ENCODE measurements at regions not wholly inside any gene's neighbourhood (a gene's known extent, or its start where the extent isn't known, plus 50 kb on each side); places are given as distances from the start of the nearest gene placed in this dataset.

DNA sequence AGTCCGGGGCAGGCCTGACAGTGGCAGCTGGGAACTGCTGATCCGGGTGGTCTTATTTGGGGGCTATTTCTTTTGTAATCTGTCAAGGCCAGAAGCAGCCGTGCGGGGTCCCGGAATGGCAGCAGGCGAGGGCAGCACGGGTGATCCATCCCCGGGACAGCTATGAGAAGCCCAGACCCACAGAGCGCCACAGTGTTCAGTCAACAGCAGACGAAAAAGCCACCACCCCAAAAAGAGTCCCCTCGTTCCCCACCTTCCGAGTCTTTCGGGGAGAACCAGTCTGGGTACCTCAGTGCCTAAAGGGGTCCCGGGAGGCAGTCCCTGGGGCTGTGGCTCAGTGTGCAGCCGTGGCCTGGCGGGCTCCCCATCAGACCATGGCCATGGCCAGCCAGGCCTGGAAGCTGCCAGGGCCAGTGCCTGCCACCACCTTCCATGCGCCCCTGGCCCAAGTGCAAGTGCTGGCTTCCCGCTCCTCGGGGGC, 125.1 kb upstream of the KCTD7 start:
- Histone ChIP-seq H3K4me1 (replicated peaks; ENCODE audit: insufficient read depth) (no peaks in the 10 kb centered on the region), H3K36me3 (ENCODE audit: low read depth) (no peaks in the 10 kb centered on the region), H3K79me2 (ENCODE audit: low read depth) (no peaks in the 10 kb centered on the region), H3K4me3 (no peak overlapping the region), H3K9me3 (ENCODE audit: insufficient read depth, low read depth) (no peaks in the 10 kb centered on the region), H3K9me2 (ENCODE audit: insufficient read depth) (no peaks in the 10 kb centered on the region), H3F3A (ENCODE audit: insufficient read depth, low read depth) (no peaks in the 10 kb centered on the region; the same call in 1 of the 2 replicates), H3K4me2 (no peak overlapping the region), H3K27me3 (ENCODE audit: insufficient read depth, low read depth) (no peaks in the 10 kb centered on the region), H2AFZ (no peak overlapping the region), H3K27ac (no peak overlapping the region), H4K20me1 (ENCODE audit: insufficient read depth) (no peaks in the 10 kb centered on the region)
- DNase-seq: no peak
- TF ChIP-seq CTCF (conservative IDR thresholded peaks at IDR 0.05) (no peak), EZH2 (IDR thresholded peaks at IDR 0.05; ENCODE audit: low read depth) (no peak)
- POLR2A ChIA-PET (ENCODE audit: unreplicated experiment): no interaction called here
- CTCF ChIA-PET: no interaction called here
- no TSS peak for BruUV-seq (replicated peaks)
- intact Hi-C loops (cut with micrococcal nuclease; ENCODE audit: unreplicated experiment): no loop called here

GRCh38 chr7:66504131-66504530, 124.5 kb upstream of the KCTD7 start:
- H3K36me3 ChIP-seq (ENCODE audit: low read depth): no peaks in the 10 kb centered on the region
- H3F3A ChIP-seq (ENCODE audit: insufficient read depth, low read depth): no peaks in the 10 kb centered on the region; the same call in 1 of the 2 replicates
- H4K20me1 ChIP-seq (ENCODE audit: insufficient read depth): no peaks in the 10 kb centered on the region
- CTCF ChIA-PET: no interaction called here
- no peaks in the 10 kb centered on the region for H3K27me3 ChIP-seq (ENCODE audit: insufficient read depth, low read depth)
- no peaks in the 10 kb centered on the region for H3K4me1 ChIP-seq (replicated peaks; ENCODE audit: insufficient read depth)
- no peaks in the 10 kb centered on the region for H3K9me2 ChIP-seq (ENCODE audit: insufficient read depth)
- BruUV-seq (replicated peaks): no TSS peak
- no peak overlapping the region for H2AFZ ChIP-seq
- H3K79me2 ChIP-seq (ENCODE audit: low read depth): no peaks in the 10 kb centered on the region
- intact Hi-C loops (cut with micrococcal nuclease; ENCODE audit: unreplicated experiment): no loop called here
- H3K4me3 ChIP-seq: no peak overlapping the region
- POLR2A ChIA-PET (ENCODE audit: unreplicated experiment): no interaction called here
- H3K9me3 ChIP-seq (ENCODE audit: insufficient read depth, low read depth): no peaks in the 10 kb centered on the region
- no peak for DNase-seq
- no peak overlapping the region for H3K27ac ChIP-seq
- H3K4me2 ChIP-seq: no peak overlapping the region
- TF ChIP-seq EZH2 (IDR thresholded peaks at IDR 0.05; ENCODE audit: low read depth): no peak
- no peak for TF ChIP-seq CTCF (conservative IDR thresholded peaks at IDR 0.05)

DNA sequence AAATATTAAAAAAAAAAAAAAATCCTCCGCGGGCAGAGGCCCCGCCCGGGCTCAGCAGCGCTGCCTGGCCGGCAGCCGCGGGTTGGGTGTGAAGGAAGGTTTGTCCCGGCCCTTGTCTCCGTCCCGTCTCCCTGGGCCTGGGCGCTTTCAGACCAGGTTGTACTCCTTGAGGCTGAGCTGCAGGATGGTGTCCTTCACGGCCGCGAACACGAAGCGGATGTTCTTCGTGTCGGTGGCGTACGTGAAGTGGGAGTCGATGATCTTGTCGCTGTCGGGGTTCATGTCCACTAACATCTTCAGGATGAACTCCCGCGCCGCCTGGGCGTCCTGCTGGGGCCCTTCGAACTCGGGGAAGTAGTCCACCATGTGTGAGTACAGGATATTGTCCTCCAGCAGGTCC, 123.7 kb upstream of the KCTD7 start:
- ChIA-PET POLR2A (ENCODE audit: unreplicated experiment) (interaction anchor here (0.7 kb wide), 1 partner anchor 228 kb away, joined by 8 read pairs; no protein-coding TSS in a partner anchor), CTCF (no interaction called here)
- Histone ChIP-seq H3K9me2 (ENCODE audit: insufficient read depth) (no peaks in the 10 kb centered on the region), H3K79me2 (ENCODE audit: low read depth) (no peaks in the 10 kb centered on the region), H4K20me1 (ENCODE audit: insufficient read depth) (no peaks in the 10 kb centered on the region), H2AFZ (no peak overlapping the region), H3K27me3 (ENCODE audit: insufficient read depth, low read depth) (no peaks in the 10 kb centered on the region), H3K4me2 (no peak overlapping the region), H3K9me3 (ENCODE audit: insufficient read depth, low read depth) (no peaks in the 10 kb centered on the region), H3K27ac (no peak overlapping the region), H3K36me3 (ENCODE audit: low read depth) (no peaks in the 10 kb centered on the region), H3F3A (ENCODE audit: insufficient read depth, low read depth) (no peaks in the 10 kb centered on the region; the same call in 1 of the 2 replicates), H3K4me1 (replicated peaks; ENCODE audit: insufficient read depth) (no peaks in the 10 kb centered on the region), H3K4me3 (no peak overlapping the region)
- intact Hi-C loops (cut with micrococcal nuclease; ENCODE audit: unreplicated experiment): no loop called here
- TF ChIP-seq CTCF (conservative IDR thresholded peaks at IDR 0.05) (no peak), EZH2 (IDR thresholded peaks at IDR 0.05; ENCODE audit: low read depth) (no peak)
- BruUV-seq (replicated peaks): no TSS peak
- no peak for DNase-seq
